ENCODE measurements at regions not wholly inside any gene's neighbourhood (a gene's known extent, or its start where the extent isn't known, plus 50 kb on each side); places are given as distances from the start of the nearest gene placed in this dataset.

DNA sequence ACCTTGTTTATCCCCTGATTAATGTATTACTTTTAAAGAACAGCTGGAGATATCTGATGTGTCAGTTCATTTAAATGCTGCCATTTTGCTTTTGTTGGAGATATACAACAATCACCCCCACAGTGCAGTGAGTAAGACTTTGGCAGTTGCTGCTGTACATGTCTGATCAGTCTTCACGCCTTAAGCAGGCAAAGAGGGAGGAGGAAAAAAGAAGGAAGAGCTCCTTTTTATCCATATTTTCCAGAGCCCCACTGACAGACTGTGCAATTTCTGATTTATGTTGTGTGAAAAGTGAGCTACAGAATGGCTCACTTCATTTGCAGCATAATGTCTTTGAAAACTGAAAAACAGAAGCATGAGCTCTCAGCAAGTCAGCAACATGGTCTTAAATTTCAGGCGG lies 319.7 kb upstream of the LRIG3 start:
- TF ChIP-seq, protein P1, sequence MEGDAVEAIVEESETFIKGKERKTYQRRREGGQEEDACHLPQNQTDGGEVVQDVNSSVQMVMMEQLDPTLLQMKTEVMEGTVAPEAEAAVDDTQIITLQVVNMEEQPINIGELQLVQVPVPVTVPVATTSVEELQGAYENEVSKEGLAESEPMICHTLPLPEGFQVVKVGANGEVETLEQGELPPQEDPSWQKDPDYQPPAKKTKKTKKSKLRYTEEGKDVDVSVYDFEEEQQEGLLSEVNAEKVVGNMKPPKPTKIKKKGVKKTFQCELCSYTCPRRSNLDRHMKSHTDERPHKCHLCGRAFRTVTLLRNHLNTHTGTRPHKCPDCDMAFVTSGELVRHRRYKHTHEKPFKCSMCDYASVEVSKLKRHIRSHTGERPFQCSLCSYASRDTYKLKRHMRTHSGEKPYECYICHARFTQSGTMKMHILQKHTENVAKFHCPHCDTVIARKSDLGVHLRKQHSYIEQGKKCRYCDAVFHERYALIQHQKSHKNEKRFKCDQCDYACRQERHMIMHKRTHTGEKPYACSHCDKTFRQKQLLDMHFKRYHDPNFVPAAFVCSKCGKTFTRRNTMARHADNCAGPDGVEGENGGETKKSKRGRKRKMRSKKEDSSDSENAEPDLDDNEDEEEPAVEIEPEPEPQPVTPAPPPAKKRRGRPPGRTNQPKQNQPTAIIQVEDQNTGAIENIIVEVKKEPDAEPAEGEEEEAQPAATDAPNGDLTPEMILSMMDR (IDR thresholded peaks at IDR 0.05) = no peak
- TF ChIP-seq POLR2A (IDR thresholded peaks at IDR 0.05) (no peak), EP300 (IDR thresholded peaks at IDR 0.05) (no peak), POLR2AphosphoS5 (IDR thresholded peaks at IDR 0.05) (no peak)

All from stomach (tissue), 4 donors.